ENCODE measurements at regions not wholly inside any gene's neighbourhood (a gene's known extent, or its start where the extent isn't known, plus 50 kb on each side); places are given as distances from the start of the nearest gene placed in this dataset.

DNA sequence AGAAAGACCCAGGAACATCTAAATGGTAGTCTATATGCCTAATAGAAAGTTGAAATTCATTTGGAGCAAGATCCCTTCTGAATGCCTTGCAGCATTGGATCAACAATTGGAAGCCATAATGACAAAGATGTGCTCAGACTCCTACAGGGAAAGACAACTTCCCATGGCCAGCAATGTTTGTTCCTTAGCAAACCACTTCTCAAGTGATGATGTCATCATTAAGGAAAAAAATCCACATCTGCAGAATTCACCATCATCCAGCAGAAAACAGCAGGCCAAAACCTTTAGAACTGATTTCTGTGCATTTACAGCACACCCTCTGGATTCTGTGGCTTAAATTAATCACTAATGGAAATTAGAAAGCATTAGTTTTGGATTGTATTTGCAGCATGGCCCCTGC, 82.4 kb upstream of the ZIC3 start:
- Histone ChIP-seq H3K9me3 (ENCODE audit: control insufficient read depth, insufficient read depth, low read depth, low read length) (no peaks in the 10 kb centered on the region), H3K27me3 (ENCODE audit: control insufficient read depth, insufficient read depth, low read length) (no peaks in the 10 kb centered on the region), H3K4me3 (ENCODE audit: low read depth in 2 of 2, low read length in 2 of 2) (no peak overlapping the region), H3K27ac (ENCODE audit: low read length) (no peak overlapping the region), H3K4me1 (ENCODE audit: control insufficient read depth, insufficient read depth, low read length) (no peaks in the 10 kb centered on the region), H3K36me3 (ENCODE audit: control insufficient read depth, insufficient read depth, low read length) (no peaks in the 10 kb centered on the region)
- intact Hi-C loops (cut with micrococcal nuclease; ENCODE audit: unreplicated experiment), result no loop called here
- ATAC-seq (no peak), DNase-seq (ENCODE audit: low read depth, low spot score) (no peak)
- BruUV-seq (replicated peaks), result no TSS peak
- POLR2A ChIA-PET, result no interaction called here
- in situ Hi-C loops (cut with HindIII; ENCODE audit: low pct_unique_long_range_greater_than_20kb, low sequenced_read_pairs), result no loop called here
- CTCF ChIA-PET, result no interaction called here
- TF ChIP-seq, protein P1, sequence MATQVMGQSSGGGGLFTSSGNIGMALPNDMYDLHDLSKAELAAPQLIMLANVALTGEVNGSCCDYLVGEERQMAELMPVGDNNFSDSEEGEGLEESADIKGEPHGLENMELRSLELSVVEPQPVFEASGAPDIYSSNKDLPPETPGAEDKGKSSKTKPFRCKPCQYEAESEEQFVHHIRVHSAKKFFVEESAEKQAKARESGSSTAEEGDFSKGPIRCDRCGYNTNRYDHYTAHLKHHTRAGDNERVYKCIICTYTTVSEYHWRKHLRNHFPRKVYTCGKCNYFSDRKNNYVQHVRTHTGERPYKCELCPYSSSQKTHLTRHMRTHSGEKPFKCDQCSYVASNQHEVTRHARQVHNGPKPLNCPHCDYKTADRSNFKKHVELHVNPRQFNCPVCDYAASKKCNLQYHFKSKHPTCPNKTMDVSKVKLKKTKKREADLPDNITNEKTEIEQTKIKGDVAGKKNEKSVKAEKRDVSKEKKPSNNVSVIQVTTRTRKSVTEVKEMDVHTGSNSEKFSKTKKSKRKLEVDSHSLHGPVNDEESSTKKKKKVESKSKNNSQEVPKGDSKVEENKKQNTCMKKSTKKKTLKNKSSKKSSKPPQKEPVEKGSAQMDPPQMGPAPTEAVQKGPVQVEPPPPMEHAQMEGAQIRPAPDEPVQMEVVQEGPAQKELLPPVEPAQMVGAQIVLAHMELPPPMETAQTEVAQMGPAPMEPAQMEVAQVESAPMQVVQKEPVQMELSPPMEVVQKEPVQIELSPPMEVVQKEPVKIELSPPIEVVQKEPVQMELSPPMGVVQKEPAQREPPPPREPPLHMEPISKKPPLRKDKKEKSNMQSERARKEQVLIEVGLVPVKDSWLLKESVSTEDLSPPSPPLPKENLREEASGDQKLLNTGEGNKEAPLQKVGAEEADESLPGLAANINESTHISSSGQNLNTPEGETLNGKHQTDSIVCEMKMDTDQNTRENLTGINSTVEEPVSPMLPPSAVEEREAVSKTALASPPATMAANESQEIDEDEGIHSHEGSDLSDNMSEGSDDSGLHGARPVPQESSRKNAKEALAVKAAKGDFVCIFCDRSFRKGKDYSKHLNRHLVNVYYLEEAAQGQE (IDR thresholded peaks at IDR 0.05; ENCODE audit: insufficient read depth in 1 of 2, low read depth in 2 of 2, low read length in 1 of 2), result no peak
- TF ChIP-seq TCF7L2 (IDR thresholded peaks at IDR 0.05; ENCODE audit: low read depth, low read length) (no peak), SIN3A (IDR thresholded peaks at IDR 0.05; ENCODE audit: borderline replicate concordance, insufficient read depth, low read depth, low read length) (no peak), POLR2AphosphoS5 (IDR thresholded peaks at IDR 0.05; ENCODE audit: low read depth, low read length) (no peak)
- TF ChIP-seq, protein P2, sequence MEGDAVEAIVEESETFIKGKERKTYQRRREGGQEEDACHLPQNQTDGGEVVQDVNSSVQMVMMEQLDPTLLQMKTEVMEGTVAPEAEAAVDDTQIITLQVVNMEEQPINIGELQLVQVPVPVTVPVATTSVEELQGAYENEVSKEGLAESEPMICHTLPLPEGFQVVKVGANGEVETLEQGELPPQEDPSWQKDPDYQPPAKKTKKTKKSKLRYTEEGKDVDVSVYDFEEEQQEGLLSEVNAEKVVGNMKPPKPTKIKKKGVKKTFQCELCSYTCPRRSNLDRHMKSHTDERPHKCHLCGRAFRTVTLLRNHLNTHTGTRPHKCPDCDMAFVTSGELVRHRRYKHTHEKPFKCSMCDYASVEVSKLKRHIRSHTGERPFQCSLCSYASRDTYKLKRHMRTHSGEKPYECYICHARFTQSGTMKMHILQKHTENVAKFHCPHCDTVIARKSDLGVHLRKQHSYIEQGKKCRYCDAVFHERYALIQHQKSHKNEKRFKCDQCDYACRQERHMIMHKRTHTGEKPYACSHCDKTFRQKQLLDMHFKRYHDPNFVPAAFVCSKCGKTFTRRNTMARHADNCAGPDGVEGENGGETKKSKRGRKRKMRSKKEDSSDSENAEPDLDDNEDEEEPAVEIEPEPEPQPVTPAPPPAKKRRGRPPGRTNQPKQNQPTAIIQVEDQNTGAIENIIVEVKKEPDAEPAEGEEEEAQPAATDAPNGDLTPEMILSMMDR (IDR thresholded peaks at IDR 0.05), result no peak

DNA sequence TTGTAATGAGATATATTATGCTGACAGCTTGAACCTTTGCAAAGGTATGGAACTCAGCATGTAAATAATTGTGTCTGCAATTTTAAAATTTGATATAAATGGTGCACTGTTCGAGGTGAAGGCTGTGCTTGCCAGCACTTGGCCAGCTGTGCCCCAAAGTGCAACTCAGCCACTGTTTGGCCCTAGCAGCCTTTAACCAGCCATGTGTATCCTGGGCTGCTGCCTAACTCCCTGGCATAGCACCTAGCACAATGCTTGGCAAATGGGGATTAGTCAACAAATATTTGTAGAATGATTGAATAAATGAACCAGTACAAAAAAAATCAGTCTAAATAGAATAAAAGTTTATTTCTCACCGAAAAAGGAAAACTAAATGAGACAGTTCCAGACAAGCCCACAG, 83.8 kb upstream of the ZIC3 start:
- ATAC-seq (no peak), DNase-seq (ENCODE audit: low read depth, low spot score) (no peak)
- no peak overlapping the region for H3K27ac ChIP-seq (ENCODE audit: low read length)
- TF ChIP-seq SIN3A (IDR thresholded peaks at IDR 0.05; ENCODE audit: borderline replicate concordance, insufficient read depth, low read depth, low read length) (no peak), TCF7L2 (IDR thresholded peaks at IDR 0.05; ENCODE audit: low read depth, low read length) (no peak), POLR2AphosphoS5 (IDR thresholded peaks at IDR 0.05; ENCODE audit: low read depth, low read length) (no peak)
- TF ChIP-seq, protein P2 (IDR thresholded peaks at IDR 0.05), result no peak
- TF ChIP-seq, protein P1 (IDR thresholded peaks at IDR 0.05; ENCODE audit: insufficient read depth in 1 of 2, low read depth in 2 of 2, low read length in 1 of 2), result no peak
- in situ Hi-C loops (cut with HindIII; ENCODE audit: low pct_unique_long_range_greater_than_20kb, low sequenced_read_pairs) (no loop called here), intact Hi-C loops (cut with micrococcal nuclease; ENCODE audit: unreplicated experiment) (no loop called here)
- ChIA-PET CTCF (no interaction called here), POLR2A (no interaction called here)
- BruUV-seq (replicated peaks), result no TSS peak
- no peak overlapping the region for H3K4me3 ChIP-seq (ENCODE audit: low read depth in 2 of 2, low read length in 2 of 2)
- H3K9me3 ChIP-seq (ENCODE audit: control insufficient read depth, insufficient read depth, low read depth, low read length), result no peaks in the 10 kb centered on the region
- H3K27me3 ChIP-seq (ENCODE audit: control insufficient read depth, insufficient read depth, low read length), result no peaks in the 10 kb centered on the region
- no peaks in the 10 kb centered on the region for H3K4me1 ChIP-seq (ENCODE audit: control insufficient read depth, insufficient read depth, low read length)
- no peaks in the 10 kb centered on the region for H3K36me3 ChIP-seq (ENCODE audit: control insufficient read depth, insufficient read depth, low read length)
